ENCODE measurements at regions not wholly inside any gene's neighbourhood (a gene's known extent, or its start where the extent isn't known, plus 50 kb on each side); places are given as distances from the start of the nearest gene placed in this dataset.

DNA sequence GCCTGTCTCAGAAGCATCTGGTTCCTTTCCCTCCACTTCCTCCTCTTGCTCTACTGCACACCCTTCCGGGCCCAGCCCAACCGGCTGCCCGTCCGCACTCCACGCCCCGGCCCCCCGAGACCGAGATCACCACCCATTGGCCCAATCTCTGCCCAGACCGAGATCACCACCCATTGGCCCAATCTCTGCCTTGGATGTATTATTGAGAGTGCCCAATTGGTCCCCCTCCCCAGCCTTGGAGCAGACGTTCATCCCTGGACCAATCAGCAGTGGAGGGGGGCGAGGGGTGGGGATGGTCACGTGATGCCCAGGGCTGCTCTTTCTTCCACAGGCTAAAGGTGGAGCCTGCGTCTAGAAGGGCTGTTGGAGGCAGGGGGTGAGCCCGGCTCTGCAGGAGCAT is 75.6 kb upstream of the TMEM132C start:
- no peak for TF ChIP-seq EZH2 (IDR thresholded peaks at IDR 0.05; ENCODE audit: low read depth)
- TF ChIP-seq, protein P1, sequence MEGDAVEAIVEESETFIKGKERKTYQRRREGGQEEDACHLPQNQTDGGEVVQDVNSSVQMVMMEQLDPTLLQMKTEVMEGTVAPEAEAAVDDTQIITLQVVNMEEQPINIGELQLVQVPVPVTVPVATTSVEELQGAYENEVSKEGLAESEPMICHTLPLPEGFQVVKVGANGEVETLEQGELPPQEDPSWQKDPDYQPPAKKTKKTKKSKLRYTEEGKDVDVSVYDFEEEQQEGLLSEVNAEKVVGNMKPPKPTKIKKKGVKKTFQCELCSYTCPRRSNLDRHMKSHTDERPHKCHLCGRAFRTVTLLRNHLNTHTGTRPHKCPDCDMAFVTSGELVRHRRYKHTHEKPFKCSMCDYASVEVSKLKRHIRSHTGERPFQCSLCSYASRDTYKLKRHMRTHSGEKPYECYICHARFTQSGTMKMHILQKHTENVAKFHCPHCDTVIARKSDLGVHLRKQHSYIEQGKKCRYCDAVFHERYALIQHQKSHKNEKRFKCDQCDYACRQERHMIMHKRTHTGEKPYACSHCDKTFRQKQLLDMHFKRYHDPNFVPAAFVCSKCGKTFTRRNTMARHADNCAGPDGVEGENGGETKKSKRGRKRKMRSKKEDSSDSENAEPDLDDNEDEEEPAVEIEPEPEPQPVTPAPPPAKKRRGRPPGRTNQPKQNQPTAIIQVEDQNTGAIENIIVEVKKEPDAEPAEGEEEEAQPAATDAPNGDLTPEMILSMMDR (conservative IDR thresholded peaks at IDR 0.05): no peak
